NCI-H2107 treated with DMSO at 0.1 percent for 48 hours (cell line): ENCODE measurements at regions not wholly inside any gene's neighbourhood (a gene's known extent, or its start where the extent isn't known, plus 50 kb on each side); places are given as distances from the start of the nearest gene placed in this dataset.

Source experiments
- DNase-seq: peaks from one replicate; lab custom pipeline; 2025; ENCODE audit not compliant: unreplicated experiment; lab: John Stamatoyannopoulos, UW

DNA sequence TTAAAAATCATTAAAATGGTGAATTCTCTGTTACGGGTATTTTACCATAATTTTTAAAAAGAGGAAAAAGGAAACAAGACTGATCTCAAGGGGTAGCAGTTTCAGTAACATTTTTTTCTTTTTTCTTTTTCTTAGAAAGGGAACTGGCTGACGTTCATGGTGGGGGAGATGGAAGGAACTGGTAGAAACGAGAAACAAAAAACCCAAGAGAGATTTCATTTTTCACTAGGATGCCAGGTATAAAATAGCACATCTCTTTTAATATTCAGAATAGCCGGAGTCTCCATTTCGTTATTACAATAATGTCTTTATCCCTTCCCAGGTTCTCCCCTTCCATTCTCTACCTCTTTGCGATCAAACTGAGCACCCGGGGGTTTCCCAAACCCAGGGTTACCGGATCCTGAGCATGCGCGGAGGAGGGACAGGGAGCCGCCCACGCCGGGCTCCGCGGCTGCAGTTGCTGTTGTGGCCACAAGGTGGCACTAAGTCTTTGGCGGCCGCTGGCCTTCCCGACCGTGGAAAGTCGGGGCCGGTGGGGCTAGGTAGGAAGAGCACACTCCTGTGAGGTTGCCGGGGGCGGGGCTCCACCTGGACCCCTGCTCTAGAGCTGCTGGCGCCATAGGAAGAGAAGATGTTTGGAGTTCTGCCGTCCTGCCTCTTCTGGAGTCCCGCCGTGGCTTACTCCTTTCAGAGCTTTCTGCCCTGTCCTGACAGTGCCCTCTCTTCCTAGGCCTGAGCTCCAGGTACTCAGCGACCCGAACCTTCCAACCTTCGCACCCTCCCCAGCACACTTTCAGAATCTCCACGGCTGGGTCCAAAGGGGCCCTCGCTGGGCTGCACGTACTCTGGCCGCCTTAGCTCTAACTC is 146.8 kb downstream of the SH3BGRL2 start:
- peak; percentile 47 for DNase-seq

DNA sequence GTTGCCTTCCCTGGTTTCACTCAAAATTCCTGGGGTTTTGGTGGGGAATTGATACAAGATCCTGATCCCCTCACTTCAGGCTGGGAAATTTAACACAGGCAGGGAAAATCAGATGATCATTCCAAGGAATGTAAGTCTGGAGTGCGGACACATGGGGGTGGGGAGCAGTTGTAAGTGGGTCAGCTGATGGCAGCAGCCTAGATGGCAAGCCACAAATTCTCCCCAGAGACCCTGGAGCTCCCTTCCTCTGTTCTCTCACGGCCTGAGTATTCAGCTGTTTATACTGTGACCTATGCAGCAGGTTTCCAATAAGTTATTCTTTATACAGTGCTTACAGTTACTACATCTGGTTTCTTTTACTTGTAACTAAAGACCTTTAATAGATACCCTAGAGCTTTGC is 144.9 kb downstream of the SH3BGRL2 start:
- peak; percentile 62 for DNase-seq

DNA sequence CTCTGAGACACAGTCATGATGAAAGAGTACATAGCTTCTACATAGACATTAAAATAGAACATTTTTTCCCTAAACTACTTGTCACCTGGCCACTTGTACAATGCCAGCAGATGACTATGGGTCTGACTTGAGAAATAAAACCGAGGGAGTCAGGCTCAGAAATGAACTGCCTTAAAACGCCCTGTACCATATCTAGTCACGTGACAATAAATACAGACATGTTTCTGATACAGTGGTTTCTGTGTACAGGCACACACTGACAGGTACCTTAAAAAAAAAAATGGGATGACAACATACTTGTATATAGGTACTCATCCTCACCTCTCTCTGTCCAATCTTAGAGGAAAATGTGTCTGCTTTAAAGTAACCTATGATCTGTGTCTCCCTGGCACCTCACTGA is 144.1 kb downstream of the SH3BGRL2 start:
- DNase-seq: no peak

DNA sequence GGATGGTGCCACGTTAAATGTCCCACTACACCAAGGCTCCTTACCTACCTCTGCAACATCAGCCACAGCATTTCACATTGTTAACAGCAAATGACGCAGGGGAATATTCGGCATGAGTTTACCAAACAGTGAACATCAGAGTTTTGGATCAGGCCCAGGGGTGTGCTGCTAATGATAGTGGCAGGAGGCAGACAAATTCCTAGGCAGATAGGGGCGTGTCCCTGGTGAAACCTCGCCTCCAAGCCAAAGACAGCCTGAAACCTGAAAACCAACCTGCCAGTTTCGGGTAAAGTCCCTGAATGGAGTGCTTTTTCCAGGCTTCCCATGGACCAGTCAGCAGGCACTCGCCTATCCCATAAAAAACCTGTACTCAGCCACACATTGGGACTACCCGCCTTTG is 133.6 kb downstream of the SH3BGRL2 start:
- no peak for DNase-seq

DNA sequence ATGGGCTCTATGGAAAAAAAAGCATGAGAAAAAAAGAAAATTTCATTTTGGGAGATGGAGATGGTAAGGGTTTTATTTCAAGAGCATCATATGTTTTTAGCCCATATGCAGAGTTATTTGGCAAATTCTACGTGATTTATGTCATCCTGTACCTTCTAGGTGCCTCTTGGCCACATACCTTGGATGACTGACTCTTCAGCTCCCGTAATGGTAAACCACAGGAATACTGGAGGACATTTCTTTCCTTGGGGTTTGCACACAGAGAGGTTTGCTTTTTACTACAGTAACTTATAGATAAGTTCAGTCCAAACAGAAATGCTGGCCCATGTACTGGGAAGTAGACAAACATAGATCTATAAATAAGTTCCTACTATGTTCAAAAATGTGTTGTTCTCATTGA is 132.2 kb downstream of the SH3BGRL2 start:
- no peak for DNase-seq

DNA sequence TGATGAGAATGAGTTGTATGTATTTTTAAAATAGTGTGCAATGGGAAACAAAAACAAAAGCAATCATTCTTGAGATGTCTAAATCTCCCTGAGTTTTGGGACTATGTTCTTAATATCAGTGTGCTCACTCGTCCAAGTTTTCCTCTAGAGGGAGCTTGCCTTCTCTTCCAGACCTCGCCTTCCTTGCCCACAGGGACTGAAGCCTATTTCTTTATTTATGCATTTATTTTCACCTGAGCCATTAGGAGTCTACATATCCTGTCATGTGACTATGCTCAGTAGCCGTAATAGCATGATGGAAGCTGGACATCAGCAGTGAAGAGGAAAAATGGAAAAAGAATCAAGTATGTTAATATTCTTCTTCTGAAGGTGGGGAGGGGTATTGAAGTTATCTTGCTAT is 131.2 kb downstream of the SH3BGRL2 start:
- DNase-seq: peak; percentile 41

DNA sequence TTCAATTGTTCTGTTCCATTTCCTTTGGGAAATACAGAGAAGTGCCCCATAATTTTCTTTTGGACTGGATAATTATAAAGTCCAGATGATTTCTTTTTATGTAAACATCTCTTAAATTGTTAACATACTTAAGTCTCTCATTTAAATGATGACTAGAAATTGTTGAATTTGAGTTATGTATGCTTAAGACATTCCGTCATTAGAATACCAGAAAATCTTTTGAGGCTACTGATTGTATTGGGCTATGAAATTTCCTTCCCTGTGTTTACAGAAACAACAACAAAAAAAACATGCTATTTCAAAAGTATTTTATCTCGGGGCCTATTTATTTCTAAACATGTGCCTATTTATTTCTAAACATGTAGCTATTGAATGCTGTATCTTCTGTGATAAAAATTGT is 125.4 kb downstream of the SH3BGRL2 start:
- DNase-seq: no peak

DNA sequence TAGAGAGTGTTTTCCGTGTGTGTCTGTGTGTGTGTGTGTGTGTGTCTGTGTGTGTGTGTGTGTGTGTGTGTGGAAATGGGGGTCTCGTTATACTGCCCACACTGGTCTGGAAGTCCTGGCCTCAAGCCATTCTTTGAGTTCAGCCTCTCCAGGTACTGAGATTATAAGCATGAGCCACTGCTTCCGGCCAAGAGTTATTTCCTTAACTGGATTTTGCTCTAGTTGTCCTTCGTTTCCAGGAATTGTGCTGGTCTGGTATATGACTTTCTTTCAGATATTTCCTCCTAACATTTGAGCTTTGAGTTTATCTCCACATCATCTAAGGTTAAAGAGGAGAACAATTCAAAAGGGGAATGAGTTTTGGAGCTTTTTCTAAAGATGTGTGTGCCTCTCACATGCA is 124.8 kb downstream of the SH3BGRL2 start:
- DNase-seq: no peak
